Left colon (tissue), 2 donors: ENCODE measurements at regions not wholly inside any gene's neighbourhood (a gene's known extent, or its start where the extent isn't known, plus 50 kb on each side); places are given as distances from the start of the nearest gene placed in this dataset.
A peak's percentile ranks its signal among the peaks of the same experiment; 100 is the strongest.

Source experiments
- ATAC-seq: fragments of 200-7000 bp; cut with Tn5 transposase; one replicate; pipeline ENCODE4 v1.9.1; 2020; ENCODE audit warnings: mild to moderate bottlenecking, moderate library complexity
- DNase-seq, 2 donors: peaks; one replicate each; pipeline ENCODE4 v3.0.0-alpha.2; 2020
- intact Hi-C, 2 donors: fragments of 100-400 bp; cut with DNase I in 1 of 2; cut with micrococcal nuclease in 1 of 2; formaldehyde crosslinking; loops; one replicate each; pipeline versions ENCODE4 v1.11.2 to v1.14.0; 2022; cut with DNase I, micrococcal nuclease
- donor health status: DM: no; HTN: no; CAD: no.
- donor health status: DM: yes; HTN: yes; CAD: no.

GRCh38 chr16:64445245-64445644 lies 676.6 kb downstream of the CDH11 start:
- no peak for DNase-seq
- intact Hi-C loops = no loop called here
- ATAC-seq = no peak

DNA sequence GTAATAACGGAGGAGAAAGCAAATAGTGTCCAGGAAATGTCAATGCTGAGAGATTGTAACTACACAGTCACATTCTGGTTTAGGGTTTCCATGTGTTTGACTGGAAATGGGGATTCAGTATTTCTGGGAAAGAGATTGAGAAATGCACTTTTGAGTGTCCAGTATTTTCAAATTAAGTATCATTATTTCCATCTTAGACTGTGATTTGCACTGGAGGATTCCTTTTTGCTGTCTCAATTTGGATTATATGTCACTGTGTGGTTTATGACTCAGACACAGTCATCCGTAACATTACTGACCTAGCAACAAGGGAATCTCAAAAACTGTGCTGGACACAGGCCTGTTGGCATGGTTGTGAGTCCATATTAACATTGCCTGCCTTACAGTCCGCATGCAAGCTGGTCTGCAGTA lies 681.4 kb downstream of the CDH11 start:
- intact Hi-C loops = no loop called here
- ATAC-seq (no peak), DNase-seq (no peak)

DNA sequence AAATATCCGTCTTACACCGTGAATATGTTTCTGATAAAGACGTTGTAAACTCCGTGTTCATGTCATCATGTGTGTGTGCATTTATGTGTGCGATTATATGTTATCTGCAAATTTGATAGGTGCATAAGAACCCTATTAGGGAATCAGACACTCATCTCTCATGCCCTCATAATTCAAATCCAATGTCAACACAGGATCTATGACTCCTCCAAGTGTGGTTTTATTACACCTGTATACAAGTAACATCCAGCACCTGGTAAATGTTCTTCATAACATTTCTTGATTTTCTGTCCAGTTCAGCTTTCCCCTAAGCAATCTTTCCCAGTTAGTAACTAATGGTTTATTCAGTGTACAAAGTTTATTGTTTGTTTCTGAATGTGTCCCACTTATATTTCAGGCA lies 681.9 kb downstream of the CDH11 start:
- DNase-seq (no peak), ATAC-seq (no peak)
- intact Hi-C loops = no loop called here

DNA sequence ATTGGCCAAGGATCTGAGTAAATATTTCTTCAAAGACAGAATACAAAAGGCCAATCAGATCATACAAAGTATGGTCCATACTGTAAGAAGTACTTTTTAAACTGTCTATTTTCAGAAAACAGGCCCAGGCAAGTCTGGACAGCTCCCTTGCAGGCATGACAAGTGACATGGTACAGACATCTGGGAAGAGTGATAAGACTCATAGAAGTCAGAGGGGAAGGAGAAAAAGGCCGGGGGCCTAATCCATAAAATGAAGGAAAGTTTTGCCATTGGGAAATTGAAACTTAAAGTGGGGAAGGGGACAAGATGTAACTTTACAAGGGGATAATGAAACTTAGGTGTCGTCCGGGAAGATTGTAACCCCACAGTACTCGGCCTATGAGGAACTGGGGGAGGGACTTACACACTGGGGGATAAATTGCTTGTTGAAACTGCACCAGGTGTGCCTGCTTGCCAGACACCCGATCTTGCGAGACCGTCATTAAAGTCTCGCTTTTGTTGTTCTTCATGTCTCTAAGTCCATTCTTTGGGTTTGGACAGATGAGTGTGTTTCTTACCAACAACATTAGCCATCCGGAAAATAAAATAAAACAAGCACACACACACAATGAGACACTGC lies 684.0 kb downstream of the CDH11 start:
- DNase-seq (no peak), ATAC-seq (no peak)
- intact Hi-C loops = no loop called here

- ATAC-seq (no peak), DNase-seq (no peak)
- intact Hi-C loops = no loop called here
Observed at GRCh38 chr16:64434526-64435069, 687.3 kb downstream of the CDH11 start.

- DNase-seq = no peak
- no peak for ATAC-seq
Observed at GRCh38 chr16:64428463-64429113, 693.3 kb downstream of the CDH11 start.

DNA sequence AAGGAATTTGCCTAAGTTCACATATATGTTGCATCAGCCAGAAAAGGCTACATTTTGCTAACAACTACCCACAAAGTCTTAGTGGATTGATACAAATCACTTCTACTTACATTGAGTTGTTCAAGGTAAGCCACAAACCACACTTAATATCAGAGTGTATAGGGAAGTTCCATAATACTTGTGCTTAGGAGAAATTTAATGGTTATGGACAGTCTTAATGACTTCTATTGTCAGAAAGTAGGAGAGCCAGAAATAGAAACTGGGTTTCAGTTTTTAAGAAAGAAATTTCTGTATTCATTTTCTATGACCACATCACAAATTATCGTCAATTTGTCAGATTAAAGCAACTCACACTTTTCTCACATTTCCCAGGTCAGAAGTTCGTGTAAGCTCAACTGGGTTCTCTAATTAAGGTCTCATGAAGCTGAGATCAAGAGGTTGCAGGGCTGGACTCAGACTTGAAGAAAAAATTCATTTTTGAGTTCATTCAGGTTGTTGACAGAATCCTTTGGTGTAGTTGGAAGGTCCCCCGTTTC lies 695.7 kb downstream of the CDH11 start:
- no peak for DNase-seq
- intact Hi-C loops = no loop called here
- no peak for ATAC-seq

More at GRCh38 chr16:64428463-64429113, 693.3 kb downstream of the CDH11 start:
- intact Hi-C loops = no loop called here

GRCh38 chr16:64425381-64425780 lies 696.5 kb downstream of the CDH11 start:
- intact Hi-C loops = no loop called here
- DNase-seq (no peak), ATAC-seq (peak; percentile 34)

GRCh38 chr16:64422259-64422658 lies 699.6 kb downstream of the CDH11 start:
- ATAC-seq (no peak), DNase-seq (no peak)
- intact Hi-C loops = no loop called here

DNA sequence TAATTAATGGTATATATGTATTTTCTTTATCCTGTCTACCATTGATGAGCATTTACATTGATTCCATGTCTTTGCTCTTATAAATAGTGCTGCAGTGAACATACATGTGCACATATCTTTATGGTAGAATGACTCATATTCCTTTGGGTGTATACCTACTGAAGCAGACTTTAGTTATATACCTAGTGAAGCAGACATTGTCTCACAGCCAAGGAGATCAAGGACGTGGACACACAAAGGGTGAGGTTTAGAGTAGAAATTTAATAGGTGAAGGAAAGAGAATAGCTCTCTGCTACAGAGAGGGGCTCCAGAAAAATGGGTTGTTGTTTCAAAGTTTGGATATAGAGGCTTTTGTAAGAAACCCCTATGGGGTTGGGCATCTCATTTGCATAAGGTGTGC lies 700.3 kb downstream of the CDH11 start:
- ATAC-seq (peak; percentile 46), DNase-seq (no peak)
- intact Hi-C loops = no loop called here

DNA sequence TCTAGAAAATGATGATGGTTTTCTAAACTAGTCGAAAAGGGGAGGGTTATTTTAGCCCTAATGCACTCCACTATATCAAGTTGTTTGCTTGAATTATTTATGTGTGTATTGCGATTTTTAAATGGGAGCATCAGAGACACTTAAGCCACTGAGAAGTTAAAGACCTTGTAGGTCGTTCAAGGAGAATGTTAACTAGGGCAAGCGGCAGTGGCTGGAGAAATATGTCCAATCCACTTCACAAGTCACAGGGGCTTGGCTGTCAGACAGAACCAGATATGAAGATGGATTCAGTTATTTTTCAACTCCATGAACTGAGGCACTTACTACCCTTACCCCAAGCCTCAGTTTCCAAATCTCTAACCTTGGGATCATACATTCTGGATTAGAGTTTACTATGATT lies 702.0 kb downstream of the CDH11 start:
- no peak for ATAC-seq
- intact Hi-C loops = no loop called here

DNA sequence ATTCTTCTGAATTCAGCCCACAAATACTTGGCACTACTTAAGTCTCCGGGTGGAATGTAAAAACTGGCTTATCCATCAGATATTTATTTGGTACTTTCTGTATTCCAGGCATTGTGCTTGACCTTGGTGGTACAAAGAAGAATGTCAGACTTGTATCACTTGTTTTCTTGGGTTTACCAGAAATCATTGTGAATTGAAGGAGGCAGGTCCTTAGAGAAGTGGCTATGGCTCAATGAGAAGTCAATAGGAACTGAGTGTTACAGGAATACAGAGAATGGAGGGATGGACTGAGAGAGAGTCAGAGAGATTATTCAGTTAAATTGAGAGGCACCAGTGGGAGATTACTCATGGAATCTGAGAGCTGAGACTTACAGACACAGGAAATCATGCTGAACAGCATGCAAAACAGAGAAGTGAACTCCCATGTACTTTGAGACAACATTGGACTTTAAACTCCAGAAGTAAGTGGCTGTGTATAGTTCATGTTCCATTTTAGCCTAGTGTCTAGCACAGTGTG lies 704.1 kb downstream of the CDH11 start:
- DNase-seq = no peak
- intact Hi-C loops = no loop called here
- ATAC-seq = peak; percentile 98

More for the DNA sequence above, 702.0 kb downstream of the CDH11 start:
- DNase-seq = no peak

GRCh38 chr16:64416216-64417005 lies 705.5 kb downstream of the CDH11 start:
- DNase-seq (no peak), ATAC-seq (no peak)
- intact Hi-C loops = no loop called here

DNA sequence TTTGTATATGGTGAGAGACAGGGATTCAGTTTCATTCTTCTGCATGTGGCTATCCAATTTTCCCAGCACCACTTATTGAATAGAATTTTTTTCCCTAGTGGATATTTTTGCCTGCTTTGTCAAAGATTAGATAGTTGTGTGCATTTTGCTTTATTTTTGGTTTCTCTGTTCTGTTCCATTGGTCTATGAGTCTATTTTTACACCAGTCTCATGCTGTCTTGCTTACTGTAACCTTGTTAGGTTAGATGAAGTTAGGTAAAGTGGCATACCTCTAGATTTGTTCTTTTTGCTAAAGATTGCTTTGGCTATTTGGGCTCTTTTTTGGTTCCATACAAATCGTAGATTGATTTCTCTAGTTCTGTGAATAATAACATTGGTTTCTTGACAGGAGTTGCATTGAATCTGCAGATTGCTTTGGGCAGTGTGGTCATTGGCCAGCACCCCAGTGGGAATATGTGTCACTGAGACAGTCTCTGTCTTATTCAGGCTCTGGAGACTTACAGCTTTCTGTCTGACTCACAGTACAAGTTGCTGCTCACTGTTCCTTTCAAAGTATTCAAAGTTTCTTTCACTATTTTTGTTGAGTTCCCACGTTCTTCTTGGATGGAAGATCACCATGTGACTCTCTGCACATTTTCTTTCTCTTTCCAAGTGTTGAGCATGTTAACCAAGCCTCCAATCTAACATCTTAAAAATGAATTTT lies 709.1 kb downstream of the CDH11 start:
- DNase-seq (no peak), ATAC-seq (no peak)
- intact Hi-C loops = no loop called here

- ATAC-seq = no peak
- DNase-seq = no peak
- intact Hi-C loops = no loop called here
Observed at GRCh38 chr16:64410306-64410705, 711.6 kb downstream of the CDH11 start.

DNA sequence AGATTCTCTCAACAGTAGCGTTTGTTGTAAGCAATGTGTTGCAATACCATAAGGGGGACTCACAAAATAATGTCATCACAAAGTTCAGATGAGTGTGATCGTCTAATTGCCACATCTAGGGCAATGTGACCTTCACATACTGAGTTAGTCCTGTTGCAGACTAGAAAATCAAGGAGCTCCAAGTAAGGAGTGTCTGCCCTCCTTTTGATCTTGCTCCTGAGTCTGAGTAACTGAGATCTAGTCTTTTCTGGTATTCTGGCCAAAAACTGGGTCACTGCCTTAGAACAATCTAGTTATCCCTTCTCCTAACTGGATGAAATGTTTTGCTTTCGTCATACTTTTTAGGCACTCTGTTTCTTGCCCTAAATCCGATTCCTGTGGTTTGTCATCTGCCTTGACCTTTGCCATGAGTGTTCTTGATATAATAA lies 712.1 kb downstream of the CDH11 start:
- ATAC-seq (no peak), DNase-seq (no peak)
- intact Hi-C loops = no loop called here

DNA sequence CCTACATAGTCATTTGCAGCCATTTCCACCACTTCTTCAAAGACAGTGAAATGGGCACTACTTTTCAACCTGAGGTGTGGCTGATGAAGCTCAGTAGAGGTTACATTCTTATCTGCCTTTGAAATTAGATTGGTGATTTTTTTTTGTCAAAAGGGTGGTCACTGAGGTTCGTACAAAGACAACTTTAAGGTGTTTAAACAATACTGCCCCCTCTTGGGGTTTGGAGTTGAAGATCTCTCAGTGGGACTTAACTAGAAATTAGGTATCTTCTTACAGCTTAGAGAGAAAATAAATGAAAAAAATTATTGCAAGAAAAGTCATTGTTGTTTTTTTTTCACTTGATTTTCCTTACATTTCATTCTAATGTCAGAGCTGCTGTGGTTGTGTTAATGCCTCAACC lies 713.2 kb downstream of the CDH11 start:
- DNase-seq (no peak), ATAC-seq (no peak)
- intact Hi-C loops = no loop called here

DNA sequence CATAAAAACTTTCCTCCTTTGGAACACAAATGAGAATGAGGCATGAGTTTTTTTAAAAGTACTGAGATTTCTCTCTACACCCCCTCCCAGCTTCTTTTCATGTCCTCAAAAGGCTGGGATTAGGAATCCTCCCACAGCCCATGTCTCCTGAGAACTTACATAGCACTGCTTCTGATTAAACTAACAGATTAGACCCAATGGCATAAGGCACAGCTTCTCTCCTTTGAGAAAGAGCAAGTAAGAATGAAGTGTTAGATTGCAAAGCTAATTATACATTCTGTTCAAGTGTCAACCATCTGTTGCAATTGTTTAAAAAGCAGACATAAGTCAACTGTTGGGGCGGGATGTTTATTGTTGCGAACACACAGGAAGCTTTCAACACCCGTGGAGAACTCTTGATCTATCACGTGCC lies 715.1 kb downstream of the CDH11 start:
- DNase-seq = no peak
- intact Hi-C loops = no loop called here
- peak; percentile 86 for ATAC-seq

DNA sequence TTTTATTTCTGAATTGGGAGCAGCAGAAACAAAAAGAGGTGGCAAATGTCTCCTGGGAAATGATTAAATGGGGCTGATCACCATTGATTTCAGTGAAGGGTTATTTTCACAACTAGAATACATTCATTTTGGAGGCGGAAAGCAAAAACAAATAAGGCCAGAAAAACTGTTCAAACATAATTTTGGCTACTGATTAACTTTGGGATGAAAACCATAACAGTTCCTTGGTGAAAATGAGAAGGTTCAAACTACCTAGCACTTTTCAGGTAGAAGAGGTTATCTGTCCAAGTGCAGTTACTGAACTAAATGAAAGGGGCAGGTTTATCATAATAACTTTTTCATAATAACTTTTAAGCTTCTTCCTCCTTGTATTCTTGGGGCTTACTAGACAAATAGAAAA lies 718.5 kb downstream of the CDH11 start:
- intact Hi-C loops = no loop called here
- DNase-seq (no peak), ATAC-seq (peak; percentile 64)
